ENCODE measurements at regions not wholly inside any gene's neighbourhood (a gene's known extent, or its start where the extent isn't known, plus 50 kb on each side); places are given as distances from the start of the nearest gene placed in this dataset.

DNA sequence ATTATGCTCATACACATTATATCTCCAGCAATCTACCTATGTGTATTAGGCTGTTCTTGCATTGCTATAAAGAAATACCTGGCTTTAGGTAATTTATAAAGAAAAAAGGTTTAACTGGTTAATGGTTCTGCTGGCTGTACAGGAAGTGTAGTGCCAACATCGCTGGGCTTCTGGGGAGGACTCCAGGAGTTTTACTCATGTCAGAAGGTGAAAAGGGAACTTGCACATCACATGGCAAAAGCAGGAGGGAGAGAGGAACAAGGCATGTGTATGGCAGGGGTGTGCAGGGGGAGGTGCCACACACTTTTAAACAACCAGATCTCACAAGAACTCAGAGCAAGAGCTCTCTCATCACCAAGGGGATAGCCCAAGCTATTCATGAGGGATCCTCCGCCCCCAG, 715.4 kb upstream of the ZEB2 start:
- no peak for DNase-seq (ENCODE audit: low spot score)
- ChIA-PET CTCF (no interaction called here), POLR2A (ENCODE audit: low non-redundant PET) (no interaction called here)
- TF ChIP-seq, protein P1, sequence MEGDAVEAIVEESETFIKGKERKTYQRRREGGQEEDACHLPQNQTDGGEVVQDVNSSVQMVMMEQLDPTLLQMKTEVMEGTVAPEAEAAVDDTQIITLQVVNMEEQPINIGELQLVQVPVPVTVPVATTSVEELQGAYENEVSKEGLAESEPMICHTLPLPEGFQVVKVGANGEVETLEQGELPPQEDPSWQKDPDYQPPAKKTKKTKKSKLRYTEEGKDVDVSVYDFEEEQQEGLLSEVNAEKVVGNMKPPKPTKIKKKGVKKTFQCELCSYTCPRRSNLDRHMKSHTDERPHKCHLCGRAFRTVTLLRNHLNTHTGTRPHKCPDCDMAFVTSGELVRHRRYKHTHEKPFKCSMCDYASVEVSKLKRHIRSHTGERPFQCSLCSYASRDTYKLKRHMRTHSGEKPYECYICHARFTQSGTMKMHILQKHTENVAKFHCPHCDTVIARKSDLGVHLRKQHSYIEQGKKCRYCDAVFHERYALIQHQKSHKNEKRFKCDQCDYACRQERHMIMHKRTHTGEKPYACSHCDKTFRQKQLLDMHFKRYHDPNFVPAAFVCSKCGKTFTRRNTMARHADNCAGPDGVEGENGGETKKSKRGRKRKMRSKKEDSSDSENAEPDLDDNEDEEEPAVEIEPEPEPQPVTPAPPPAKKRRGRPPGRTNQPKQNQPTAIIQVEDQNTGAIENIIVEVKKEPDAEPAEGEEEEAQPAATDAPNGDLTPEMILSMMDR (conservative IDR thresholded peaks at IDR 0.05; ENCODE audit: low read depth): no peak
- no peak overlapping the region for H3K27ac ChIP-seq

DNA sequence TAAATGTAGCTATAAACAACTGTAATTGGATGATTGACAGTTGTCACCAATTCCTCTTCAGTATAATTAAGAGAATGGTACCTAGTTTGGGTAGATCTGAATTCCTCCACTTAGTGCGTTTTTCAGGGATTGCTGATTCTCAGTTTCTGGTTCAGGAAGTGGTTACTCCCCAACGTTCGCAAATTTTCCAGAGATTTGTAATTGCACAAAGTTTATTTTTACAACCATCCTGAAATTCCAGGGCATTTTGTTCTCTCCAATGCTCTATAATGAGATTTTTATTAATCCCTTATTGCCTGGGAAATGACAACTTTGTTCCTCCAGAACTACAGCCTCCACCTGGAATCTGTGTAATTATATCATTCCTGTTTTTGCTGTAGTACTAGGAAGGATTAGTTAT, 710.6 kb upstream of the ZEB2 start:
- CTCF ChIA-PET: no interaction called here

DNA sequence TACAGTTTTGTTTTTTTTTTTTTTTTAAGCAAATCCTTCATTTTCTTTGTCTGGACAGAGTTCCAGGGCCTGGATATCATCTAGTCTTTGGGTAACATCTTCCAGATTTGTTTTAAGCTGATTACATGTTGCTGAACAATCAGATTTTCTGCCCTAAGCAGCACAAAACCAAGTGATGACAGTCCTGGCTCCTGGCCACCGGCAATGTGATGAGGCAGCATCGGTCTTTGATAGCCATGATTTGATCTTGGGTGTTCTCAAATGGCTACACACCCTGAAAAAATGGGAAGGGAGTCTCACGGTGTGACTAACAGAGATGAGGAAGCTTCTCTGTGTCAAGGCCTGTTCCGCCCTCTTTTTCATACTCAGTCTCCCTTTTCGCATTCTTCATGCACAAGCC, 708.6 kb upstream of the ZEB2 start:
- DNase-seq (ENCODE audit: low spot score): no peak
- no peak overlapping the region for H3K27ac ChIP-seq
- ChIA-PET CTCF (interaction anchor here (0.6 to 0.7 kb wide), 2 partner anchors 12 to 1231 kb away, joined by 3 to 4 read pairs; no protein-coding TSS in a partner anchor), POLR2A (ENCODE audit: low non-redundant PET) (no interaction called here)
- TF ChIP-seq, protein P1 (conservative IDR thresholded peaks at IDR 0.05; ENCODE audit: low read depth): no peak

More for the DNA sequence above, 710.6 kb upstream of the ZEB2 start:
- TF ChIP-seq, protein P1 (conservative IDR thresholded peaks at IDR 0.05; ENCODE audit: low read depth): no peak
- POLR2A ChIA-PET (ENCODE audit: low non-redundant PET): no interaction called here
- DNase-seq (ENCODE audit: low spot score): no peak
- no peak overlapping the region for H3K27ac ChIP-seq

DNA sequence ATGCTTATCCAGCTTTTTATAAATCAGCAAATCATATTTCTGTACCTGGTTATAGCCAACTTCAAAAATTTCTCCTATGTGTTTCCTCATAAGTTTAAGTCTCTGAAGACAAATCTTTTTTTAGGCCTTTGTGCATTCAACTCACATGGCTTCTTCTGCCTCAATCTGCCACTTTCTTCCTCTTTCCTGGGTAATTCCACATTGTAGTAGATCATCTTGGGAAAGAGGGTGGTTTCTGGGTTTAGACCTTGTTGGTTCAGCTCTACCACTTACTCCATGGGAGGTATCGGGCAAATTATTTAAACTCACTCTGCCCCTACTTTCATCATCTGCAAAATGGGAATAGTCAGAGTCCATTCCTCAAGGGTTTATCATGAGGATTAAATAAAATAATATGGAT, 707.0 kb upstream of the ZEB2 start:
- DNase-seq (ENCODE audit: low spot score): no peak
- TF ChIP-seq, protein P1 (conservative IDR thresholded peaks at IDR 0.05; ENCODE audit: low read depth): no peak
- no peak overlapping the region for H3K27ac ChIP-seq
- ChIA-PET CTCF (interaction anchor here (0.6 to 0.7 kb wide), 2 partner anchors 10 to 327 kb away, joined by 3 to 8 read pairs; no protein-coding TSS in a partner anchor), POLR2A (ENCODE audit: low non-redundant PET) (no interaction called here)

DNA sequence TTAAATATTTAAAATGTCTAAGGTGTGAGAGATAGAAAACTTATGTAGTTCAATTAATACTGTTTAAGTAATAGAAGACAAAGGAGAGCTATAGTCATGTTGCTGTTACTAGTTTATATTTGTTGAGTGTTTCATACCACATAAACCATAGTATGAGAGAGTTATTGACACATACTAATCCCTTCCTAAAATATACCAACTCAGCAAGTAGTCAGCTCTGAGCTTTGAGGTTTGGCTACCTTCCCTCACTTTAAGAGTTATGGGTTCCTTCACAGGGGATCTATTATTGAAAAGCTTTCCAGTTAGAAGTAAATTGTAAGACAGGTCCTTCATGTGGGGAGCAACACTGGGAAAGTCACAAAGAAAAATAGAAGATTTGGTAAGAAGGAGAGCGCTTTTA, 701.6 kb upstream of the ZEB2 start:
- POLR2A ChIA-PET (ENCODE audit: low non-redundant PET): no interaction called here
- TF ChIP-seq, protein P1 (conservative IDR thresholded peaks at IDR 0.05; ENCODE audit: low read depth): no peak
- H3K27ac ChIP-seq: no peak overlapping the region
- CTCF ChIA-PET: no interaction called here
- no peak for DNase-seq (ENCODE audit: low spot score)

DNA sequence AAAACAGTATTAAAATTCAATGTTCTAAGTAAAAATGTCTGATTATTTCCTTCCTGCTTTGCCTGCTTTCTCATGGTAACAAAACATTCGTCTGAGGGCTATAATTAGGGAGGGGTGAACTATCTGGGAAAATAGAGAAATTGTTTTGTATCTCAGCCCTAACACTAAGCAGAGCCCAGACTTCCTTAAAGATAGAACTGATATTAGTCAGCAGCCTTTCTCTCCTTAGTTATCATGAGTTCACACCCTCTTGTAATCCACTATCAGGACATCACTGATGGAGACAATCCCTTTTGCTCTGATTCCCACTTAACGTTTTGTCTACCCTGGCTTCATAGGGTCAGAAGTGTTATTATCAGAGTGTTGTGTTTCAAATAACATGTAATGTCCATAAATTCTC, 701.1 kb upstream of the ZEB2 start:
- TF ChIP-seq, protein P1 (conservative IDR thresholded peaks at IDR 0.05; ENCODE audit: low read depth): no peak
- POLR2A ChIA-PET (ENCODE audit: low non-redundant PET): no interaction called here
- no peak overlapping the region for H3K27ac ChIP-seq
- CTCF ChIA-PET: no interaction called here
- DNase-seq (ENCODE audit: low spot score): no peak

DNA sequence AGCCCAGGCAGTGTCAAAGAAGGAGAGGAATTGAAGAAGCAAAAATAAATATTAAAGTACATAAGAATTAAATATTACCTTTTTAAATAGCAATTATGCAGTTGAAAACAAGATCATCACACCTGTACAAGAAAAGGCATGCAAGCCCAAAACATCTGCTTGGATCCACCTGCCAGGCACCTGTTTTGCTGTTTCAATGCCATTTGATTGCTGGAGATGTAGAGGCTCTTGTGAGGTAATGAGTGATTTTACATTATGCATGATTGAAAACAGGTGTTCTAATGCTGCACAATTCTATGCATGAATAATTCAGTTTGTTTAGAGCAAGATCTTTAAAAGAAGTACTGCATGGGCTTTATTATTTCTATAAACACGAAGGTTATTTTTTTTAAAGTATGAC, 700.6 kb upstream of the ZEB2 start:
- no peak for DNase-seq (ENCODE audit: low spot score)
- CTCF ChIA-PET: no interaction called here
- POLR2A ChIA-PET (ENCODE audit: low non-redundant PET): no interaction called here
- TF ChIP-seq, protein P1 (conservative IDR thresholded peaks at IDR 0.05; ENCODE audit: low read depth): no peak
- no peak overlapping the region for H3K27ac ChIP-seq
